GM18517 (cell line): ENCODE measurements at regions not wholly inside any gene's neighbourhood (a gene's known extent, or its start where the extent isn't known, plus 50 kb on each side); places are given as distances from the start of the nearest gene placed in this dataset.
"Not testable (repeated sequence)": the region's sequence is repeated elsewhere in the genome, so short reads cannot be mapped to it uniquely, and the experiment has no call there.

ENCODE experiments used
- ATAC-seq: cut with Tn5 transposase; IDR thresholded peaks from one replicate; pipeline ENCODE4 v1.9.1; 2021; ENCODE audit warnings: mild to moderate bottlenecking, moderate library complexity; ENCODE audit not compliant: unreplicated experiment

DNA sequence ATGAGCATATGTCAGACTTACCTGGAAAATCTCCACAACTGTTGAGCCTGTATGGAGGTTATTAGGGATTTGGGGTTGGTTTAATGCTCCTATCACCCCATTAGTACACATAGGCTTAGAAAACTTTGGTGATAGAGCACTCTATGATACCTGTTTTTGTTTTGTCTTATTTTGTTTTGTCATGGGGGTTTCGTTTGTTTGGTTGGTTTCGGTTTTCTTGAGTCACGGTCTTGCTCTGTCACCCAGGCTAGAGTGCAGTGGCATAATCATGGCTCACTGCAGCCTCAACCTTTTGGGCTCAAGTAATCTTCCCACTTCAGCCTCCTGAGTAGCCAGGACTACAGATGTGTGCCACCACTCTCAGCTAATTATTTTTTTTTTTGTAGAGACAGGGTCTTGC is 70.0 kb downstream of the MZT1 start:
- ATAC-seq, result no peak

- no peak for ATAC-seq
Measured at GRCh38 chr13:72656357-72656756, 71.1 kb downstream of the MZT1 start.

GRCh38 chr13:72653506-72653905 is 73.9 kb downstream of the MZT1 start:
- ATAC-seq, result no peak

DNA sequence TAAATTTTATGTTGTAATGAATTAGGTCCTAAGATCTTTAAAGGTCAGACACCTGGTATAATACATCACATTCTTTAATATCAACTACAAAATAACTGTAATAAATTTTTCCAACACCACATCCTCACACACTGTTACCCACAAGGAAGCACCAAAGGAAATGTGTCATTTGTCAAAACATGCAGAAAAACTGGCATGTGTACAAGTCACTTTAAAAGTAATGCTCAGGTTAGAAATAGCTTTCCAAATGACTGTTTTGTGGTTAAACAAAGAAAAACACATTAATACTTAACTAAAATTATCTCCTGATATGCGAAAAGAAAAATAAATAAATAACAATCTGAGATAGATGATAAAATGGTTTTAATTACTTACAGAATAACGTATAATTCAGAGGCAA is 74.7 kb downstream of the MZT1 start:
- no peak for ATAC-seq

- ATAC-seq, result no peak
Measured at GRCh38 chr13:72651144-72651543, 76.3 kb downstream of the MZT1 start.

DNA sequence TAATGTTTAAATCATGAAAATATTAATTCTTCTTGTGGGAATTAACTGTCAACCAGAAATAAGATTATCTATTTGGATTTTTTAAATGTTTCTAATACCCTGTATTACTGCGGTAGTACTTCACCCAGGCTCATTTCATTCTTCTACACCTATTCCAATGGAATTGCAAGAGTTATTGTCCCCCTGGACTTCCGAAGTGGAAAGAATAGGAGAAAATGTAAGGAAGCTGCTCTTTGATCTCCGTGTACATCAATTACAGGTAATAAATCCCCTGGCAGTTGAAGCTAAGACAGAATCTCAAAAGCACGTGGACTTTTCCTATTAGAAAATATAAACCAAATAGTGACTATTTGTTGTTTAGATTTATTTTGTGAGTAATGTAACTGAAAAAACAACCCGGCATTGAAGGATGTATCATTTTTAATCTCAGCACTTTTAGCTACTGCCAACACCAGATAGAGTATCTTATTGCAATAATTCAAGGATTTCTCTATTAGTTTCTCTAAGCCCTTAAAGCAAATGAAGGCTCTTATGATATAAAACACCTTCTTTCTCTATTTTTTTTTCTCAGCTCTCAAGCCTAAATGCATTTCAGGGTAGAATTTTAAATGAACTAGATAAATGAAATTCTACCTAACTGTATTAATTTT is 77.3 kb downstream of the MZT1 start:
- ATAC-seq, result no peak

DNA sequence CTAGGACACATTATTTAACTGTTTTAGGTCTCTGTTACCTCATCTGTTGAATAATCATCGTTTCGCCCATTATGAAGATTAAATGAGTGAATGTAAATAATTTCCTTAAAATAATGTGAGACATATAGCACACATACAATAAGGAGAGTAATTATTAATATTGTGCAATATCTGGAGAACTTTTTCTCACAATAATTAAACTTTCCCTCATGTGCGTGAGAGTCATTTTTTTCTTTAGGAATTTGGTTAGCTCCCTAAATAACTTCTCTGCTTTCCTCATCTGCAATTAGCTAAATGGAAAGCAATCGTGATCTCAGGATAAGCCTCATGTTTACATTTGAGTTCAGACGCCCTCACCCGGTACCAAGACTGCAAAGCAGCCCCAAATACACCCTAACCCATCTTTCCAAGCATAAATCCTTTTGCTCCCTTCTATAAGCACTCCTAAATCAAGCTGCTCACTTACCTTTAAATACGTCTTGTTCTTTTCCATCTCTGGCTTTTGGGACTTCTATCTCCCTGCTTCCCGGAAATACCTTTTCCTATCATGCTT is 78.8 kb downstream of the MZT1 start:
- no peak for ATAC-seq

DNA sequence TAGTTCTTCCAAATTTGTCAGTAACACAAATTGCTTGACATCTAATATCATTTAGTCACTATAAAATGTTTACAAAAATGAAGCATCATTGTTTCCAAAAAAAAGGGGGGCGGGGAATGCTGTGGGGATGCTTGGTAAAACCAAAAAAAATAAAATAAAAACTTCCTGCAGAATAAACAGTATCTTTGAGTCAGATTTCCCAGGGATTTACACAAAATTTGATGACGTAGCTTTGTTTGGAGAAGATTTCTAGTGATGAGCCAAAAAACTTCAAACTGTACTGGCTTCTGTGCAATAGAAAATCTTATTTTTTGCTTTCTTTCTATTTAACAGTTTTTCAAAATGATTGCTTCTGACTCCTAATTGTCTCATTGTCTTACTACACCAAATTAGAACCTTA is 80.0 kb downstream of the MZT1 start:
- no peak for ATAC-seq

DNA sequence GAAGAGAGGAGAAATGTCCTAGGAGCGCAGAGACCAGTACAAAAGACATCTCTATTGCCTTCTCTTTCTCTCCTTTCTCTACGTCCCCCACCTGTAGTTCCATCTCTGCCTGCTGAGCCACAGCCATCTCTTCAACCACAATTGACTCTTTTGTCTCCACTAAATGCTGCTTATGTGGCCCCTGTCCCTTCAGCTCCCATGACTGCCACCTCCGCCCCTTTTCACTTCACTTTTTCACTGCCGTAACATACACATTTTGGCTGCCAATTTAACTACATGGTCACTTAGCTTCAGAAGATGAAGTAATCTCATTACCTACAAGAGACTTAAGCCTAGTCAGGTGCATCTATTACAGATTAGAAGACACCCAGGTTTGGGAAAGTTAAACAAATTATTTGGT is 81.9 kb downstream of the MZT1 start:
- ATAC-seq, result no peak

GRCh38 chr13:72643311-72643989 is 84.0 kb downstream of the MZT1 start:
- peak; percentile 60 for ATAC-seq

DNA sequence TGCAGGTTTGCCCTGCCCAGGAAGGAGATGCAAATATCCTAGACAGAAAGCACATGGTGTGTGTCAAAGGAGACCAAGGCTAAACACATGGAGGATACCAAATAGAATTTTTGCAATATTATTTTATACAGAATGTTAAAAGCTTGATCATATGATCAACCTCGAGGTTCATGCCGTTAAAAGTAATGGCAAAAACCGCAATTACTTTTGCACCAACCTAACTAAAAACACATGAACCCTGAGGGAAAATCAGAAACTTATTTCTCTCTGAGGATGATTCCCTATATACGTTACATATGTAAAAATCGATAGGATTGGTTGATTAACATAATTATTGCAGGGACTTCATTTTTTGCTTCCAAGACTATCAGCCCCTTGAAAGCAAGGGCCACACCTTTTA is 88.1 kb downstream of the MZT1 start:
- ATAC-seq, result no peak

GRCh38 chr13:72638059-72638815 is 89.2 kb downstream of the MZT1 start:
- no peak for ATAC-seq

DNA sequence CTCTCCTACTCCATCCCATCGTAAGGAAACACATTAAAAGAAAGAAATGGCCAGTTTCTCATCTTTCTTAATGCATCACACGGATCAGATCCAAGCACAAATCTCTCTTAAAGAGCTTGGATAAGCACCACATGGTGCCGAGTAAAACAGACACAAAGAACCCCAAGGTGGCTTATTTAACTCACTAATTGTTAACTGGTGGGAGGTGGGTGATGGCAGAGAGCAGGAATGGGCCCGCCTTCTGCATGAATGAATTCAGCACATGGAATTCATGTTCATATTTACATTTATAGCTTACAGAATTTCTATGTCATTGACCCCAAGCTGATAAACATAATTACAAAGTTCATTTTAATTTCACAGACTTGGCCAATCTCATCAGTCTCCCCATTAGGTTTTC is 89.9 kb downstream of the MZT1 start:
- ATAC-seq, result no peak

- ATAC-seq, result no peak
Measured at GRCh38 chr13:72634859-72635258, 92.6 kb downstream of the MZT1 start.

- ATAC-seq, result no peak
Measured at GRCh38 chr13:72622546-72622945, 104.9 kb downstream of the MZT1 start.

DNA sequence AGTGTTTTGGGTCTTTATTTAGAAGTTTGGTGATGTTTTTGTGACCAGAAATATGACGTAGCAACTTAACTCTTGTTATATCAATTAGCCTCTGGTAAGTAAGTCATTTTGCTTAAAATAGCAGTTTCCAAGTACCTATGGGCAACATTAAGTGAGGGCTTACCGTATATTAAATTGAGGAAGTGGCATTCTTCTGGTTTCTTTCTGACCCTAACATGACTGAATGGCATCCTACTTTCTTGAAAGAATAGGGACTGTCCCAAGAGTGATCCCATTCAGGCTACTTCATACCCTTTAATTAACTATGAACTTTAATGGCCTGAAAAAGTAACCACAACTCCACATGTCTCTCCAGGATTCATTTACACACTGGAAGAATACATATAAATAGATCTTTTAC is 106.6 kb downstream of the MZT1 start:
- no peak for ATAC-seq

DNA sequence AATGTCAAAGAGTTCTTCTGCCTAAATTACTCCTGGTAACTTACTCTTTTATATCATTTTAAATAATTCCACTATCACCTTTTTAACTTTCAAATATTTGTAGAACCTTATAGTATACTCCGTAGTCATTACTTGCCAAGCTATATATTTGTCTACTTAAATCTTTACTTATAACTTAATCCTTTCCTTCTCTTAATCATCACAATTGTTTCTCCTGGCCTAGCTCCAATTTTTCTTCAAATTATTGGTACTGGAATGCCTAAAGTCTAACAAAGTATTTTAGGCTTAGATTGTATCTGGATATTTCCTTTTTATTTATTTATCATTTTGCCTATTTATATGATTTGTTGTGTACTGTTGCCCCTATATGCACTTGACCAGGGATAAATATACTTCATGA is 109.5 kb downstream of the MZT1 start:
- ATAC-seq, result no peak

- no peak for ATAC-seq
Measured at GRCh38 chr13:72617186-72617585, 110.2 kb downstream of the MZT1 start.

DNA sequence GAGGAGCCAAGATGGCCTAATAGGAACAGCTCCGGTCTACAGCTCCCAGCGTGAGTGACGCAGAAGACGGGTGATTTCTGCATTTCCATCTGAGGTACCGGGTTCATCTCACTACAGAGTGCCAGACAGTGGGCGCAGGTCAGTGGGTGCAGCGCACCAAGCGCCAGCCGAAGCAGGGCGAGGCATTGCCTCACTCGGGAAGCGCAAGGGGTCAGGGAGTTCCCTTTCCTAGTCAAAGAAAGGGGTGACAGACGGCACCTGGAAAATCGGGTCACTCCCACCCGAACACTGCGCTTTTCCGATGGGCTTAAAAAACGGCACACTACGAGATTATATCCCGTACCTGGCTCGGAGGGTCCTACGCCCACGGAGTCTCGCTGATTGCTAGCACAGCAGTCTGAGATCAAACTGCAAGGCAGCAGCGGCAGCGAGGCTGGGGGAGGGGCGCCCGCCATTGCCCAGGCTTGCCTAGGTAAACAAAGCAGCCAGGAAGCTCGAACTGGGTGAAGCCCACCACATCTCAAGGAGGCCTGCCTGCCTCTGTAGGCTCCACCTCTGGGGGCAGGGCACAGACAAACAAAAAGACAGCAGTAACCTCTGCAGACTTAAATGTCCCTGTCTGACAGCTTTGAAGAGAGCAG is 117.1 kb downstream of the MZT1 start:
- ATAC-seq, result not testable (repeated sequence)

- no peak for ATAC-seq
Measured at GRCh38 chr13:72599178-72599743, 128.2 kb downstream of the MZT1 start.
